Umbilical cord (tissue), 1 donor: ENCODE measurements at regions not wholly inside any gene's neighbourhood (a gene's known extent, or its start where the extent isn't known, plus 50 kb on each side); places are given as distances from the start of the nearest gene placed in this dataset.

Experiments
- DNase-seq: peaks from one replicate; pipeline ENCODE4 v3.0.0-alpha.2; 2015; ENCODE audit warnings: low spot score

DNA sequence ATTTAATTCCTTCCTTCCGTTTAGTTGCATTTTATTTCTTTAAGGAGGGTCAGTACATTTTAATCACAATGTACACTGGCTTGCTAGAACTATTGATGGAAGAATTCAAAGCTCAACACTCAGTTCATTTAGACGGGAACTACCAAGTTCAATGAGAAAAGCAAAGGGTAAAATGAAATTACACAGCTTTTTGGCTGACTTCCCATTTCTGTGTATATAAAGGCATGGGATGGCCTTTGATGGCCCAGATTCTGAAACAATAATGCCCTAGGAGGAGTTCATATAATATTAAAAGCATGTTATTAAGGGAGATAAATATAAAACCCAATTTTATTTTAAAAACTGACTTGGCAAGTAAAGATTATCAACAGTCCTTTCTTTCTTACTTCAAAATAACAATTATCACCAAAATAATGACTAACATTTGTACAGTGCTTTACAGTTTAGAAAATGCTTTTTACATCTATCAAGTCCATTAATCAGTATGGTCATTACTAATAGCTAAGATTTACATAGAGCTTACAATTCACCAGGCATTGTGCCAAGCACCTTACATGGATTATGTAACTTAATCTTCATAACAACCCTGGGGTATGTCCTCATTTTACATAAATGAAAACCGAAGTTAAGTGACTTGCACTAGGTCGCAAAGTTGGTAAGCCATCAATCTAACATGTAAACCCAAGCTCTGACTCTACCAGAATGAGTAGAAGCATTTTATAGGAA lies 402.4 kb downstream of the OMA1 start:
- DNase-seq, result no peak

DNA sequence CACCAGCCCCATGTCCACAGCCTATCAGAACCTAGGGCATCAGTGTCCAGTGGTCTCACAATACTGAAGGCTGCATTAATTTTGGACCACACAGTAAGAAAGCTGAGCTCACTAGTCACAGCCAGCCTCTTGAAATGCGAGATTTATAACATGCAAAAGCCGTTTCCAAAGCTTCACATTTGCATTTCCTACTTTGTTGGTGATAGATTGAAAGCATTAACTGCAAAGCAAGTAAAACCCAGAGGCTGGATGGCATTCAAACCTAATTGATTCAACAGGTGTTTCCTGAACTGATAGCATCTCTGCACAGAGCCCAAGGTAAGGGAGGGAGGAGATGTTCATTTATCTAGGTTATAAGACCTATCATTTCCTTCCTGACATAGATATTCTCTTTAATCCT lies 410.1 kb downstream of the OMA1 start:
- DNase-seq, result no peak

DNA sequence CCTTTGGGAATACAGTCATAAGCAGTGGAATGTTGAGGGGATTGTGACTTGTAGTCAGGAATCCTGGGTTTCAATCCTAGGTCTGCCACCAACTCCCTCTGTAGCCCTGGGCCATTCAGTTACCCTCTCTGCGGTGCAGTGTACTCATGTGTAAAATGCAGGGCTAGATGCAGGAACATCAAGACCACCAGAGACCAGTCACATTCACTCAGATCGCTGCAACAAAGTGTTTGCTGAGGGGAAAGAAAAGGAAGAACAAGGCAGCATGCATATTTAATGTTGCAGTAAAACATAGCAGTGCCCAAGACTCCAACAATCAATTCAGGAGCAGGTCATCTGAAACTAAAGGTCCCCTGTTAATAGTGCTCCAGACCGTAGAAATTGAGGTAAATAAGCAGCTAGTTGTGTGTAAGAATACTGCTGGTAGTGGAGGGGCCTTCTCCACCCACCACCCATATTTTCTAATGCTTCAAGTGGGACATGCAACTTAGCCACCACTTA lies 410.7 kb downstream of the OMA1 start:
- DNase-seq, result no peak

DNA sequence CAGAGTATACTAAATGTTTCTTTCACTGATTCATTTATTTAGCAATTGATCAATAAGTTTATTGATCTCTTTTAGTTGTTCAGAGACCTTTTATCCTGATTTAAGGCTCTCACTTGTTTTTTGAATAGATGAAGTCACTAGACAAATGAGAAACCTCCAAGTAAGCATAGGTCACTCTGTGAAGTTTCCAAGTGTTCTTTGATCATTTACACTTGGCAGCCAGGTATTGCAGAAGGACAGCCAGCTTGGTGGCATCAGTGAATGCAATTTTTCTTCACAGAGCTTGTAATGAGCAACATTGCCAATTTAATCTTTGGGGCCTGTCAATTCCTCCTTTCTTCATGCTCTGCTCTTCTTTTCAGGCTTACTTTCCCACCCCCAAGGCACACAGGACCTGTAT lies 413.0 kb downstream of the OMA1 start:
- DNase-seq, result no peak

DNA sequence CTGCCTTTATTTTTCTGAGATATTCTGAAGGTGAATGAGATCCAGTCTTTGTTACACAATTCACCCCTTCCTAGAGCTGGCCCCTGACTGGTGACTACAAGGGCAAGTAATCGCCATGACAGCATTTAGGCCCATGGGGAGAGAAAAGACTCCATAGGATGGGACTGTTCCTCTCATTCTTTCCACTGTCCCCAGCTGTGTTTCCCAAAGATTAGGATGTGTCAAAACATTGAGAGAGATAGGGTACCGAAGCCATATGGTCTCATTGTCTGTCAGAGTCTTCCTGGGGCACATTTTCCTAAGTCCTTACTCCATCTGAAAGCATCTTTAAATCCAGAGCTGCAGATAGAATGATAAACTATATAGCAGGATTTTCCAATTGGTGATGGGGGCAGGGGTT lies 423.5 kb downstream of the OMA1 start:
- no peak for DNase-seq

DNA sequence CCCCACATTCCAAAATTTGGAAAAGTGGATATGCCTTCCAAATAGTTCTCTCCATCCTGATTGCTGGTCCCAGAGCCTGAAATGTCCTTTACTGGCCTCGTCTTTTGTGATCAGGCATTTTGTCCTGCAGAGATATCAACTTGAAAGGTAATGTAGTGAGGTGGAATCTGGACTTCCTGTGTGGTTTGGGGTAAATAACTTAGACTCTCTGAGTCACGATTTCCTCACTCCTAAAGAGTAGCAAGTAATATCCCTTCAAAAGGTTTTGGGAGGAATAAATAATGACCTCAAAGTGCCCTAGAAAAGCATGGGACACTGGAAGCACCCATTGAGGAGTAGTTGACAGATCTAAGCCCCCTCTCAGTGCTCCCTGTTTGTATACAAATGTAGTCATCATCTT lies 426.6 kb downstream of the OMA1 start:
- DNase-seq, result no peak

DNA sequence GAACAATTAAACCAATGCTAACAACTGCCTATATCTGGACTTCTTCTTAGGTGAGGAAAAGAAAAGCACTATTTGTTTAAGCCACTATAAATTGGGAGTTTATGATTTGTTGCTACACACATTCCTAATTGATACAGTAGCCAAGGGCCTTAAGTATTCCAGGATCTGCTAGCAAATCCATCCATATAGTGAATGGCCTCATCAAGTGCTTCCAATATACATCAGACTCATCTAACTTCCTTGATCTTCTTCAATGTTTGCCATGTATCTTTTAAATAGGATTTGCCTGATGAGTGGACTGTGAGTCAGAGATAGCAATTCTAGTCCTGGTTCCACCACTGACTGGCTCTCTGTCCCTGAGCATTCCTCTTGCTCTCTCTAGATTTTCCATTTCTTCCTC lies 430.2 kb downstream of the OMA1 start:
- no peak for DNase-seq

DNA sequence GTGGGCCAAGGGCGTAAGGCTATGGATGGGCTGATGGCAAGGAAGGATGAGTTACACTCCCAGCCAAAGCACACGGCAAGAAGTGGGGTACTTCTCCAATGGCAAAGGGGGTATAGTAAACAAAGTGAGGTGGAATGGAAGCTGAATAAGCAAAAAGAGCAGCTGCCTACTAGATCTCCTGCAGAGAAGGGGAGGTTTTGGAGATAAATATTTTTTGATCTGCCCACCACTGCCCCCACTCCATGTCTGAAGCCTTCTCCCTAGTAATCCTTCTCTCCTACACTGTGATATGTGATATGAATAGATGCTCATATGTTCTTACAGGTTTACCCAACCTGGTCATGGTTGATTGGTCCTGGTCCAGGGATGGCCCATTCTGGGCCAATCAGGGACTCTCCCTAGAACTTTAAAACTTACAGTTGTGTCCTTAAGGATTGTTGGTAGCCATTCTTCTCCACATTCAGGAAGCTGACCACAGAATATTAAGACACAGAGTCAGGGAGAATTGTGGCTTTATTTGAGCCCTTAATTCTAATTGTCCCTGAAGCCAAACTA lies 436.8 kb downstream of the OMA1 start:
- DNase-seq, result no peak

DNA sequence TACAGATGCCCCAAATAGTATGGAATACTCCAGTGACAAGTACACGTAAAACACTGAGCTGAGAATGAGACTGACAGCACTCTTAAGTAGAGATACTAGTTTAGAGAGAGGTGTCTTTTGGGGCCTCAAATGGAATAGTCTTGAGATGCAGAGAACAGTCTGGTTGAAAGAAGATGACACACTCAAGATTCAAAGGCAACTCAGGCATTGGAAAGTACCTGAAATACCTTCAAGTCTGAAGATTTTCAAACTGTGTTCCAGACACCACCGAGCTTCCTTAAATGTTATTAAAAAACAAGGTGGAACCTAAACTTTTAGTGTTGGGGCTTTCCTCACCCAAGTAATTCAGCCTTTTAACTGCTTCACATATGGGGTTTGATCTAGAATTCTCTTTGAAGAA lies 437.7 kb downstream of the OMA1 start:
- DNase-seq, result no peak

DNA sequence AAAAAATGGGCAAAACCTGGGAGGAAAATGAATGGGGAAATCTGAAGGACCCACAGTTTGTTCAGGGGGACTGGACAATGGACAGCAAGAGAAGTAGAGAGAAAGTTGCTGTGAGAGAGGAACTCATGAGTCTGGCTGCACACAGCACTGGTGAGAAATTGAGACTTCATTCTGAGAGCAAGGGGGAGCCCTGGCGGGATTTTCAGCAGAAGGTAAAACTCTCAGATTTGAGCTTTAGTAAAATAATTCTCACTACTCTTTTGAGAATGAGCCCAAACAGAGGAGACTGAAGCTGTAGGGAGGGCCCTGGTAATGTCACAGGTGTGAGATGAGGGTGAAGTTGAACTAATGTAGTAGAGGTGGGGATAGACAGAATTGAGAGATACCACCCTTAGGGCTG lies 438.6 kb downstream of the OMA1 start:
- no peak for DNase-seq

DNA sequence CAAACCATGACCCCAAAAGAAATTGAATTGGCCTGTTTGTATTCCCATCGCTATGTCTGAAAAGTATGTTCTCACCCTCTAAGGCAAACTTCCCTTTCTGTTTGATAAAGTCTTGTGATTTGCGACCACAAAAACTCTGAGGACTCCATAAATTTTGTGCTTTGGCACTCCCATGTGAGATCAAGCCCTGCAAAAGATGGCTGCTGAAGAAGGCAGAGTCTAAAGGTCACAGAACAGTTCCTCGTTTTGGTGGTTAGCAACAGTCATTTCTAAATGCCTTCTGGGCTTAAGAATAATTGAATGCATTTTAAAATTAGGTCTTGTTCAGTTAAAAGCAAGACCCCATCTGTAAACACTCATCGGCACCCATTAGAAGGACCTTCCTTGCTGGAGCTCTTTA lies 441.6 kb downstream of the OMA1 start:
- no peak for DNase-seq

DNA sequence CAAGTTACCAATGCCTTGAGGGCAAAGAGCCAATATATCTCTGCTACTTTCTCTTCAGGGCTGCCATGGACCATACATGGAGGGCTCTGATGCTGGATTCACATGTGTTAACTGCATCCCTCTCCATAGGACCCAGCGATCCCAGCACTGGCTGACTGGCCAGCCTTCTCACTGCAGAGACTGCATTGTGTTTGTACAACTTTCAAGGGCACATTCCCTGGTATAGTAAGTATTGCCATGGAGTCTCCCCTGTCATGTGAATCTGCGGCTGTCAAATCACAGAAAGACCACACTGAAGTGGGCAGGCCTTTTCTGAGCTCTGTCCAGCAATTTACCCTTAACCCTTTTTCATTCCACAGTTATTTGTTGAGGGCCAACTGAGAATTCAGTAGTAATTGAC lies 449.8 kb downstream of the OMA1 start:
- no peak for DNase-seq

DNA sequence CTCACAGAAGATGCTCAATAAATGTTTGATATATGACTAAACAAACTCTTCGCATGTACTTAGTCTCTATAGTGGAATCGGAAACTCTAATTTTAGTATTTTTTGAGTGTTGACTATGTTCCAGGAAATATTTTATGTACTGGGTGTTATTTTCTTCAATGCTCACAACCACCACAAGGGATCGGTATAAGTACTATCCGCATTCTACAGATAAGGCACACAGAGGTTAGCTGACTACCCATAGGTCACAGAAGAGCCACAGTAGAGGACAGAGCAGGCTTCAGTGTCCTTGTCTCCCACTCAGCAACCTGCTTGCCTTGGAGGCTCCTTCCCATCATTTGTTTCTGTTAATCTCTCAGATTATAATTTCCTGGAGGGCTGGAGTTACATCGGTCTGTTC lies 451.3 kb downstream of the OMA1 start:
- DNase-seq, result no peak

DNA sequence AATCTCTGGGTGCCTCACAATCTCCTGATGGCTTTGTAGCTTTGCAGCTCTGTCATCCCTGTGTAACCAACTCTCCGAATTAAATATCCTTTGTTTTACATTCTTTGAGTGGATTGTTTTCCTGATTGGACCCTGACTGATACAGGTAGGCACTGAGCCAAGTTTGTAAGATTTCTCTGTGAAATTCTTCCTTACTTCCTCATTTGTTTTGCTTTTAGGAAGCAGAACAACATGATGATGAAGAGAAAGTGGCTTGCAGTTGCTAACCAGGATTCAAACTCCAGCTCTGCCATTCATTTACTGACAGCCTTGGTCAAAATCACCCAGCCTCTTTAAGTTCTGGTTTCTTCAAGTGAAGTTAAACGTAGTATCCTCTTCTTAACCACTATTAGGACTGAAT lies 452.3 kb downstream of the OMA1 start:
- no peak for DNase-seq

DNA sequence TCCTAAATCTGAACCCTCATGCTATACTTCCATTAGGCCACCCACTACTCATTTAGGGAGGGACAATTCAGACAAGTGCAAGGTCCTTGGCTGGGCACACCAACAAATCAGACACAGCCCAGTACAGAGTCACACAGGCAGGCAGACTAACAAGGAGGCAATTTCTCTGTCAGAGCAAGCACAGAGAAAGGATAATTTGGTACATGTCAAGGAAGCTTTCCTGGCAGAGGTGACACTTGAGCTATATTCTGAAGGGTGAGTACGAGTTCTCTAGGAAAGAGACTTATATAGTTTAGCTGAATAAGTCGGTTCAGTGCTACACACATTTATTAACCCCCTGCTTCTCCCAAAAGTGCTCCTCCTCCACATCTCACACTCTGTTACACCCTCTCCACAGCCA lies 455.9 kb downstream of the OMA1 start:
- no peak for DNase-seq

DNA sequence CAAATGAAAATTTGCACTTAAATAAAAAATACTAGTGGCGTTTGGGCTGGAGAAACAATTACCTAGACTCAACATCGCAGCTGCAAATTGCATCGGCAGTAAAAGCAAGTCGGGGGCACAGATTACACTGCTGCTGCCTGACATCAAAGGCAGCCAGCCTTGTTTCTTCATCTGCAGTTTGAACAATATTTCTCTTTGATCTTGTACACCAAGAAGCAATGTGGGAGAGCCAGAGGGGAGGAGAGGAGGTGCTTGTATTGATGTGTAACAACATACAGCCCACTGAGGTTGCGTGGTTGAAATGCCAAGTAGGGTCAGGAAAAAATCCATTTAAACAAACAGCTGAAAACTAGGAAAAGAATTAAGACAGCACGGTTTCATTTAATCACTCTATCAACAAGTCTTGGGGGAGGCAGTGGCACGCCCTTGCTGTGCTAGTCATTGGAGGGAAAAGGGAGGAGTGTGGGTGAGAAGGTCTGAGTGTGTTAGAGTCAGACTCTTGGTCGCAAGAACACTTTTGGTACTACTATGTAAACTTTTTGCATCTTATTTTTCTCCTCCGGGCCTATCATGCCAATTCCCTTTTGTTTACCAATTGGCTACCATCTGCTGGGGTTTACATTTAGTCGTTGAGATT lies 456.5 kb downstream of the OMA1 start:
- no peak for DNase-seq

DNA sequence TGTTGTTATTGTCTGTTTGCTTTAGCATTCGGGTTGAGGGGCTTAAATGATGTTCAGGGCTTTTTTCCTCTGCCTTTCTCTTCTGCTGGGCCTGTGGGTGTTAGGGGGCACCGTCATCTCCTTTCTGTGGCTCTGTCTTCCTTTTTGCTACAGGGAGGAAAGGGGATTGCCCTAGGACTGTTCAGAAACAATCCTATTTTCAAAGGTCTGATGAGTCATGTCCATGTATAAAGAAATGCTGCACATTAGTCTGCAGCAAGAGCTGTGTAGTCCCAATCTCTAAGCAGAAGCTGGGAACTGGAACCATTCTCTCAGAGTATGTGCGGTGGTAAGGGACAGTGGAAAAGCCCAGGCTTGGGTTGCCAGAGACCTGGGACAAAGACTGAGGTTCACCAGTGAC lies 462.3 kb downstream of the OMA1 start:
- peak; percentile 4 for DNase-seq

DNA sequence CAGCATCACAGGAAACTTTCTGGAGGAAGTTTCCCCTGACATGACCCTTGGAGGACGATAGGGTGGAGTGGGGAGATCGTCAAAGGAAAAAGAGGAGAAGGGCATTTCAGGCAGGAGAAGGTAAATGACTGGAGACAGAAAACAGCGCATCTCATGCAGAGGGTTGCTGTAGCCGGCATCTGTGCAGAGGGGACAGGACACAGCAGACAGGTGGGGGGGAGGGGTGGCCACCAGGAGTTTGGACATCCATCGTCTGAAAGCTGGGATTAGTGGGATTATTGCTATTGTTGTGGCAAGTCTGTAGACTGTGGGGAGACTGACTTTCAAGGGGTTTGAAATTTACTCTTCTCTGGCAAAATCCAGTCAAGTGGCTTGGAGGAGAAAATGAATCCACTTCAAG lies 463.9 kb downstream of the OMA1 start:
- no peak for DNase-seq

DNA sequence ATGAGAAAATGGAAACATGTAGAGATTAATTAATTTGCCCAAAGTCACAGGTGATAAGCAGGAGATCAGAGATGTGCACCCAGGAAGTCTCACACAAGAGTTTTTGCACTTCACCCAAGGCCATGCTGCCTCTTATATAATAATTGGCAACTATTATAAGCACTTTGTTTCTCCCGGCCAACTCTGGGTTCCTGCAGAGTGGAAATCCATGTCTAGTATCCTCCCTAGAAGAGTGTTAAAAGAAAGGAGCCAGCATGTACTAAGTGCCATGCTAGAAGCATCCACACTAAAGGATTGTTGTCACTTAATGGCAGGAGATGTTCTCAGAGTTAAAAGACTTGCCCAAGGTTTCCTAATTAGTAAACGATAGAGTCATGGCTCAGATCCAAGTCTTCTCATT lies 470.3 kb downstream of the OMA1 start:
- no peak for DNase-seq

DNA sequence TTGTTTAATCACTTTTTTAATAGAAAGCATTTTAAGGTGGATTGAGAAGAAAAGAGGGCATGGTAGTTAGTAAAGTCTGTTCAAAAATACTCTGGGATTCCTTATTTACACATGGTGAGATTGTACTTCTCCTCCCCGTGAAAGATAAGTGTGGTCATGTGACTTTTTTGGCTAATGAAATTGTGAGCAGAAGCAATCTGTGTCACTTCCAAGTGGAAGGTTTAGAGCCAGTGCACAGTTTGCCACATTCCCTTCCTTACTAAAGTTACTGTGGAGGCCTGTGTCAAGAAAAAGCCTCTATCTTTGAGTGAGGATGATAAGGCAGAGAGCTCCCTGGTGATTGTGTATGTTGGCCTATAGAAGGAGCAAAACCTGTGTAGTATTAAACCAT lies 471.3 kb downstream of the OMA1 start:
- peak; percentile 9 for DNase-seq

DNA sequence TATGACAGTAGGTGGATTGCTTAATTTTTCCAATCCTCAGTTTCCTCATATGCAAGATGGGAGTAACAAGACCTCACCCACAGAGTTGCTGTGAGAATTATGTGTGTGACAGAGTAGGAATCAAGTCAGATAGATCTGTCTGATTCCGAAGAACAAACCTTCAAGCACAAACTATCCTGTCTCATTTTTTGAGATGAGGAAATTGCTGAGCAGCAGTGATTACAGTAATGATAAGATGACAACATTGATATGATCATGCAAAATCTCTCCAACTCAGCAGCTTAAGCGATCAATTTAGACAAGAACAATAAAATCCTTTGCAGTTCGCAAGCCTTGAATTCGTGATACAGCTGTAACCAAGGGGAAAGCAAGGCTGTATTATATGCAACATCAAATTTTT lies 474.1 kb downstream of the OMA1 start:
- DNase-seq, result no peak

DNA sequence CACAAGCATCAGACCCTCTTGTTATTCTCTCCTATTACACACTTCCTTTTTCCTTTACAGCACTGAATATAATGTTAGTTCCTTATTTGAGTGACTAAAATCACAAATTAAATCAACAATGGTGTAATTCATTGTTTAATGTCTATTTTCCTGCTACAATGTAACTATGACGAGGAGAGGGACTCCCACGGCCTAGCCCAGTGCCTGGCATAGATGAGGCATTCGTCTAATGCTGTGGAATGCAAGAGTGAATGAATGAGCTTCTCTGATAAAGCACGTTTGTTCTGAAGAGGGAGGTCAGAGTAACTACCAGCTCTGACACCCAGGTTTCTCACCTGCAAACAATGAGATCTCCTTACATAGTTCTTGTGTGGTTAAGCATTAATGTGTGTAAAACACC lies 479.4 kb downstream of the OMA1 start:
- no peak for DNase-seq

DNA sequence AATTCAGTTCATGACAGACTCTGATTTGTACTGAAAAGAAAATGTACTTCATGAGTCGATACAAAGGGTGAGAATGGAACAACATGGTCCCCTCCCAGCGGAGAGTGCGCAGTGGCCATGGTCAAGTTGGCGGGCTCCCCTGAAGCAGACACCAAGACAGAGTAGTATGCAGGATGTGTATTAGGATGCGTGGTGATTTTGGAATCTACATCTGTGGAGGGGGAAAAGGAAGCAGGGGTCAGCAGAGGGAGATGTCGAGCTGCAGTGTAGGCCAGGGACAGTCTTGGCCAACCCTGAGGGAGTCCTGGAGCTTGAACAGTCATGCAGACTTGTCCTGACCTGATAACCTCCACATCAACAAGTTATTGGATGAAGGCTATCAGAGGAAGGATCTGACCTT lies 481.0 kb downstream of the OMA1 start:
- DNase-seq, result no peak
